GM12874 (cell line): ENCODE measurements at regions not wholly inside any gene's neighbourhood (a gene's known extent, or its start where the extent isn't known, plus 50 kb on each side); places are given as distances from the start of the nearest gene placed in this dataset.

Experiments used
- TF ChIP-seq, protein P1 (sequence below): IDR thresholded peaks from 2 replicates; pipeline ENCODE4 v1.5.1; 2011; ENCODE audit warnings: low read depth, mild to moderate bottlenecking, control low read depth, low read length, moderate library complexity; ENCODE audit not compliant: insufficient read depth

DNA sequence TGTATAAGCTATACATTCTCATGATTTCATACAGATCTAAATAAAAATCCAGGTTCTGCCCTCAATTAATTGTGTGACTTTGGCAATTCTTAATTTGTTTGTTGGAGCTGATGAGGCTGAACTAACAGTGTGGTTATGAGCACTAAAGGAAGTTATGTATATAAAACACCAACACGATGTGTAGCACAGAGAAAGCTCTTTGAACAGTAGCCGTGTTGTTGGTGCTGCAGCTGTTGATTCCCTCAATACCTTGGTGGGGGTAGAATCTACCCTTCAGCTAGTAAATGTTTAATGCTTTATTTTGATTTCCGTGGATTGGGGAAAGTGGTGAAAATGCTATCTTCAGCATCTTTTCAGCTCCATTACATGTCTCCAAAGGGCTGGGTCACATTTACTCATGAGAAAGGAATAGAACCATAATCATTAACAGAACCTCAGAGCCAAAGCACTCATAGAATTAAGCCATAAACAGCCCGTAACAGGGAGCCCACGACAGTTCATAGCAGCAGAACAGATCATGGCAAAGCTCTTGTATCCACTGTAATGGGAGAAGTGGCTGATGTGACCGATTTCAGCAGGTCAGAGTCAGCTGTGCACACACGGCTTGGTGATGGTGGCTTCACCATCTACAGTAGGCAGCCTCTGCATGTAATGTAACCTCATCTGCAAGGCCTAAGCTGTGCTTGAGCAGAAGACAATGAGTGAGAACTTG is 332.7 kb downstream of the DIRAS2 start:
- TF ChIP-seq, protein P1, sequence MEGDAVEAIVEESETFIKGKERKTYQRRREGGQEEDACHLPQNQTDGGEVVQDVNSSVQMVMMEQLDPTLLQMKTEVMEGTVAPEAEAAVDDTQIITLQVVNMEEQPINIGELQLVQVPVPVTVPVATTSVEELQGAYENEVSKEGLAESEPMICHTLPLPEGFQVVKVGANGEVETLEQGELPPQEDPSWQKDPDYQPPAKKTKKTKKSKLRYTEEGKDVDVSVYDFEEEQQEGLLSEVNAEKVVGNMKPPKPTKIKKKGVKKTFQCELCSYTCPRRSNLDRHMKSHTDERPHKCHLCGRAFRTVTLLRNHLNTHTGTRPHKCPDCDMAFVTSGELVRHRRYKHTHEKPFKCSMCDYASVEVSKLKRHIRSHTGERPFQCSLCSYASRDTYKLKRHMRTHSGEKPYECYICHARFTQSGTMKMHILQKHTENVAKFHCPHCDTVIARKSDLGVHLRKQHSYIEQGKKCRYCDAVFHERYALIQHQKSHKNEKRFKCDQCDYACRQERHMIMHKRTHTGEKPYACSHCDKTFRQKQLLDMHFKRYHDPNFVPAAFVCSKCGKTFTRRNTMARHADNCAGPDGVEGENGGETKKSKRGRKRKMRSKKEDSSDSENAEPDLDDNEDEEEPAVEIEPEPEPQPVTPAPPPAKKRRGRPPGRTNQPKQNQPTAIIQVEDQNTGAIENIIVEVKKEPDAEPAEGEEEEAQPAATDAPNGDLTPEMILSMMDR, result no peak

DNA sequence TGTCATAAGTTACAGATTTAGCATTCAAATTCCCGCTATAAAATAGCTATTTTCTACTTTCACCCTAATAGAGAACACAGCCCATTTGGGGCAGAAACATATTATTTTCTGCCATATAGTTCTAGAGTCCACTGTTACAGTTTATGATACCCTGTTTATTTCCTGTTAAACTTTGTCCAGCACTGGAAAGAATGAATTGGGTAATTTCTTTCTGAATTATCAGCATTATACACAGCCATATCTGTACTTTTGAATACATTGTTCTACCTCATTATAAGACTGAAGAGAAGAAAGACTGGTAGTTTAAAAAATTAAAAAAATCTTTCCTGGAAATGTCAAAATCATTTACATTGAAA is 332.1 kb downstream of the DIRAS2 start:
- TF ChIP-seq, protein P1, result no peak

DNA sequence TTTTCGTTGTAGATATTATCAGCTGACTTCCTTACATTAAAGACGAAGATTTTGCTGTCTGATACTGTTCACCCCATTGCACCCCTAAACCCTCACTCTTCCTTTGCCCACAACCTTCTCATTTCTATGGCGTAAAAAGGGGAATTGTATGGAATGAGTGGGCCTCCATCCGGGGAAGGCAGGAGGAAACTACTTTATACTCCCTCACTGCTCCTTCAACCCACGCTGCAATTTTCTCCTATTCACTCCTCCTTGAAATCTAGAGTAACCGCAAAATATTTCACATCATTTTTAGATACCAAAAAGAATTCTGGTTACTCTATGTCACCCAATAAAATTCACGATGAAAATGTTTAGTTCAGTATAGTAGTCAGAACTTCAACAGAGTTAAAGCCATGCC is 330.8 kb downstream of the DIRAS2 start:
- TF ChIP-seq, protein P1, result no peak

DNA sequence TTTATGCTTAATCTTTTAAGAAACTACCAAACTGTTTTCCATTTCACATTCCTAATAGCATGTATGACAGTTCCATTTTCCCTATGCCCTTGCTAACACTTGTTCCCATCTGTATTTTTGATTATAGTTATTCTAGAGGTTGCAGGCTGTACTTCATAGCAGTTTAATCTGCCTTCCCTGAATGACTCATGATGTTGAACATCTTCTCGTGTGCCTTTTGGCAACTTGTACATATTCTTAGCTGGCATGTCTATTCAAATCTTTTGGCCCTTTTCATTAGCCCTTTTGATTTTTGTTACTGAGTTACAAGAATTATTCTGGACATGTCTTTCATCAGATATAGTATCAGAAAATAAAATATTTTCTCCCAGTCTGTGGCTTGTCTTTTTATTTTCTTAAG is 320.3 kb downstream of the DIRAS2 start:
- TF ChIP-seq, protein P1, result no peak

DNA sequence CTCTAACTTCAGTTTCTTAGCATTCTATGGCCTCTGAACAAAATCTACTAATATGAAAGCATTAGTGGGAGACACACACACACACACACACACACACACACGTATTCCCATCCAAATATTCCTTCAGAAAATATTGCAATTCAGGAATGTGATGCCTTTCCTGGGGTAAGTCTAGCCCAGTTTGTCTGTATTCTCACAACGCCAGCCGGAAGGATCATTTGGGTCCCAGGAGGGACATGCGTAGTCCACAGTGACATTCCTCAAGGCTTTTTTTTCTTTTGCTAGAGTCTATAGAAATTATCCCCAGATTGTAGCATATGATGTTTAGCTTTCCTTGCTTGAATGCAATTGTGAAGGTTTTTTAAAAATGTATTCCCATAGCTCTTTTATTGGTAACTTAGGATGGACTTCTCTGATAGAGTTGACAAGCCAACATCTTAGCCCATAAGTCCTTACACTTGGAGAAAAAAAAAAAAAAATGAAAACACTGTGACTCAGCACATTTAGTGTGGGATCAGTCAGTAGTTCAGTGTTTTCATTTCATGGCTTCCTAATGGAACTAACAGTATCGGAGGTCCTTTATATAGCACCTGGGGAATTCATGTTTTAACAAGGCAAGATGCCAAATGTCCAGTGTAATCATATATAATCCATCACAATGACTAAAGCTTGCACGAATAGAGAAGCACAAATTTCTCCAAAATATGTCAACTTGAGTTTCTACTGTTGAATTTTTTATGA is 316.5 kb downstream of the DIRAS2 start:
- TF ChIP-seq, protein P1, result no peak

DNA sequence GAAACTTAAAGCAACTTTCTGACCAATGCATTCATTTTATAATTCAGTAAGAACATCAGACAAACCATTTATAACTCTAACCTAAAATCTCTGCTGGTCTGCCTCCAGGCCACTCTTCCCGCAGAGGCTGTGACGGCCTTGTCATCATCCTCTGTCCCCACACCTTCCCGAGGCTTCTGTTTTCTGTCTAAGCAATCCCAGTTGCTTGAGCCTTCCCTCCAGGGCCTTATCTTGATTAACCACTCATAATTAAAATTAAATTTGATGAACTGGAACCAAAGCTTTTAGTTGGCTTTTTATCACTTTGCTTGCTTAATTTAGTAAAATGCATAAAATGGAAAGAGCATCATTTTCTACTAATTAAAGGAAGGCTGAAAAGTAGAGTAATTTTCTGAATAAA is 312.4 kb downstream of the DIRAS2 start:
- TF ChIP-seq, protein P1, result no peak

DNA sequence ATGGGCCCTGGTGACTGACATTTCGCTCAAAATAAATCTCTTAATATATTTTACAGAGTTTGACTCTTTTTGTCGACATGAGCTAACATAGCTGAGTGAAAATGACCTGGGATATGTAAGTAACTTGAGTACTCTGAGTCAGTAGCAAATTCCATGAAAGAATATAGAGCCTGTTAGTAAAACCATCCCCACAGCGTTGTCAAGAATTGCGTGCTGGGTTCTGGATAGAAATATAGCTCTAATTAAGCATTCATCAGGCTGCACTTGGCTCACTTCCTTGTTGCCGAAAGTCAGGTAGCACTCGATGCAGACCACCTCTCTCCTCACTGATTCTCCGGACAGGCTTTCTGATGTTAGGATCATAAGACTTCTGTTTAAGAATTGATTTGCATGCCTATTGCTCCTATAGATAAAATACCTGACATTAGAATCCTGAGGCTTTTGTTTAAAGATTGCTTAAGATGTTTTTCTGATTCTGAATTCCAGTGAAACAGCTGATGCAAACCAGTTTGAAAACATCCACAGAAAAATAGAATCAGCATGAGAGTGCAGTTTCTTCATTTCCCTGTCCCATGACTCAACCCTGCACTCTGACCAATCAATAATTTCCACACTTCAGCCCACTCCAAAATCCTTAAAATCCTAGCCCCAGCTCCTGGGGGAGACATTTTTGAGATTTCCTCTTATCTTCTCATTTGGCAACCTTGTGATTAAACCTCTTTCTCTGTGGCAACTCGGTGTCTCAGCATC is 310.6 kb downstream of the DIRAS2 start:
- TF ChIP-seq, protein P1, result no peak
